HG03175 (cell line): ENCODE measurements at regions not wholly inside any gene's neighbourhood (a gene's known extent, or its start where the extent isn't known, plus 50 kb on each side); places are given as distances from the start of the nearest gene placed in this dataset.
"Not testable (repeated sequence)": the region's sequence is repeated elsewhere in the genome, so short reads cannot be mapped to it uniquely, and the experiment has no call there.

Experiments
- ATAC-seq: cut with Tn5 transposase; IDR thresholded peaks from one replicate; pipeline ENCODE4 v1.9.1; 2021; ENCODE audit warnings: mild to moderate bottlenecking, moderate library complexity; ENCODE audit not compliant: unreplicated experiment

DNA sequence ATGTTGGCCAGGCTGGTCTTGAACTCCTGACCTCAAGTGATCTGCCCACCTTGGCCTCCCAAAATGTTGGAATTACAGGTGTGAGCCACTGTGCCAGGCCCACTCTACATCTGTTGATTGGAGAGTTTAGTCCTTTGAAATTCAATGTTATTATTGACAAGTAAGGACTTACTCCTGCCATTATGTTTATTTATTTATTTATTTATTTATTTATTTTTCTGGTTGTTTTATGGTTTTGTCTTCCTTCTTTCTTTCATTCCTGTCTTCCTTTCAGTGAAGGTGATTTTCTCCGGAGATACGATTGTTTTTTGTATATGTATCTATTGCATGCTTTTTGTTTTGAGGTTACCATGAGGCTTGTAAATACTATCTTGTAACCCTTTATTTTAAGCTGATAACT is 602.6 kb downstream of the EPM2A start:
- no peak for ATAC-seq

DNA sequence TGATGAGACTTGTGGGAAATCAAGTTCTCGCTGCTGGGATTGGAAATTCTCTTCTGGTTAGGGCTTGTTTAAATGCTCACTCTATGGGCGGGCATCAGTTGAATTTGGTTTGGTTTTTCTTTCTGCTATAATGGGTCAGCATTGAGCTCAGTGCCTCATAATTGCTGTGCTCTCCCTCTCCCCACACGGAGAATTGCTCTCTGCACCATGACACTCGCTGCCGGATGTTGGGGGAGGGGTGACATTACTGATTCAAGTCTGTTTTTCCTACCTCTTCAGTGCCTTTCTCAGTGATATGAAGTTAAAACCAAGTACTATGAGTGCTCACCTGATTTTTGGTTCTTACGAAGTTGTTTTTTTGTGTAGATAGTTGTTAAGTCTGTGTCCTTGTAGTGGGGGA is 599.6 kb downstream of the EPM2A start:
- ATAC-seq = no peak

DNA sequence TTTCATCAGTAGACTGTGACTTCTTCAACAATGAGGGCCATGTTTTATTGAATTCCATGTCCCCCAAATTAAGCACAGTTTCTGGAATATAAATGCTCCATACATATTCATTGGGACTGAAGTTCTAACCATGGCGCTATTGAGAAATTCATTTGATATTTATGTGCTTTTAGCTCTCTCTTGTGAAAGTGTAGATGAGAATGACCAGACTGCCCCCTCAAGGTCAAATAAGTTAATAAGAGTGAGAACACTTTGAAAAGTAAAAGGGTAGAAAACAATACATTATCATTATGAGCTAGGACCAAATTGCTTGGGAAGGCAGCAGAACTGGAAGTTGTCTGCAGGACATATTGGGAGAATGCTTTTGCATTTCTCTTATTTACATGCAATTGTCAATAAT is 597.9 kb downstream of the EPM2A start:
- no peak for ATAC-seq

DNA sequence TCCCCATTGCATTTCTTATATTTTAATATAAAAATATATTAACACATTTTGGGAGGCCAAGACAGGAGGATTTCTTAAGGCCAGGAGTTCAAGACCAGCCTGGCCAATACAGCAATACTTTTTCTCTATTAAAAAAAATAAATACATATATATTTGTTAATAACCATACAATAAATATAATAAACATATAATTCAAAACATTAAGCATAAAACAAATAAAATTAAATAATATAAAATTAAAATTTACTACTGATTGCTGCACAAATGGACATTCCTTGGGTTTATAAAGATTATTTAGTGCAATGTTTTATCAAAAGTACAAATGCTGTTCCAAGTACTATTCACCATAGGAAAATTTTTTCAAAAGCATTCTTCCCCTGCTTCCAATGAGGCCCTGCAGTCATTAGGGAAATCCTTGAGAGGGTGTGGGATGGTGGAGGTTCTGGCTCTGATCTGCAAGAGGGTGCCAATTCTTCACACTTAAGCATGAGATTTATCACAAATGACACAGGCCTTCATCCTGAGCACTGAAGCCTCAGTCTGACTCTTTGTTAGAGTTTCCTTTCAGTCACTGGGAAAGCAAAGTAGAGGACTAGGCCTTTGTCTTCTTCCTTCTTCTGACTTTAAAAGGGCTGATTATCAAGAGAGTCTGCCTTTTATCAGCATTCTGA is 596.7 kb downstream of the EPM2A start:
- no peak for ATAC-seq

GRCh38 chr6:145139140-145139850 is 596.0 kb downstream of the EPM2A start:
- ATAC-seq = no peak

- ATAC-seq = no peak
Observed at GRCh38 chr6:145139895-145140294, 595.4 kb downstream of the EPM2A start.

DNA sequence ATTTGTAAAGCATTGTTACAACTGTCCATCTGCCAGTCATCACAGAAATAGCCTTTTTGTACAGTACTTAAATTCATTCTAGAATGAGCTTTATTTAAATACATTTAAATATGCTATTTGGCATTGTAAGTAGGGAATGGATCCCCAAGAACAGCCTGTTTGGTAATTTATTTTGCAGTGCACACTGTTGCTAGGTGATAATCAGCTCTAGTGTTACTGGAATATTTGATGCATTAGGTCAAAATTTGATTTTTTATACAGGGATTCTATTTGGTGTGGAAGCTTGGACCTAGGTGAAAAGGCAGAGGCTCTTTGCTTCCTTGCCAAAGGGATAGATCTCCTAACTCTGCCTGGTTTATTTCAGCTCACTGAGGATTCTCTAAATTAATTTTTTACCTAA is 593.7 kb downstream of the EPM2A start:
- ATAC-seq = no peak

GRCh38 chr6:145142958-145143357 is 592.4 kb downstream of the EPM2A start:
- ATAC-seq = no peak

DNA sequence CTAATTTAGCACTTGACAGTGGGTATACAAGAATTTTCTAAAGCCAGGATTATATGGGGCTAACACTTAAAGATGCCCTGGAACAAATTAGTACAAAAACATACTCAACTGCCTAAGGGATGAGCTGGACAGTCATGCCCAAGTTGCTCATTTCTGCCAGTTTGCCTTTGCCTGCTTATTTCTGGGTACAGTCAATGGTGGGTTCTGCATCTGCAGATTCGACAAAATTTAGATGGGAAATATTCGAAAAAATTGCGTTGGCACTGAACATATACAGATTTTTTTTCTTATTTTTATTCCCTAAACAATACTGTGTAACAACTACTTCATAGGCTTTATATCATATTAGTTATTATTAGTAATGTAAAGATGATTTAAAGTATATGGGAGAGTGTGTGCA is 591.9 kb downstream of the EPM2A start:
- no peak for ATAC-seq

GRCh38 chr6:145147559-145147958 is 587.8 kb downstream of the EPM2A start:
- no peak for ATAC-seq

DNA sequence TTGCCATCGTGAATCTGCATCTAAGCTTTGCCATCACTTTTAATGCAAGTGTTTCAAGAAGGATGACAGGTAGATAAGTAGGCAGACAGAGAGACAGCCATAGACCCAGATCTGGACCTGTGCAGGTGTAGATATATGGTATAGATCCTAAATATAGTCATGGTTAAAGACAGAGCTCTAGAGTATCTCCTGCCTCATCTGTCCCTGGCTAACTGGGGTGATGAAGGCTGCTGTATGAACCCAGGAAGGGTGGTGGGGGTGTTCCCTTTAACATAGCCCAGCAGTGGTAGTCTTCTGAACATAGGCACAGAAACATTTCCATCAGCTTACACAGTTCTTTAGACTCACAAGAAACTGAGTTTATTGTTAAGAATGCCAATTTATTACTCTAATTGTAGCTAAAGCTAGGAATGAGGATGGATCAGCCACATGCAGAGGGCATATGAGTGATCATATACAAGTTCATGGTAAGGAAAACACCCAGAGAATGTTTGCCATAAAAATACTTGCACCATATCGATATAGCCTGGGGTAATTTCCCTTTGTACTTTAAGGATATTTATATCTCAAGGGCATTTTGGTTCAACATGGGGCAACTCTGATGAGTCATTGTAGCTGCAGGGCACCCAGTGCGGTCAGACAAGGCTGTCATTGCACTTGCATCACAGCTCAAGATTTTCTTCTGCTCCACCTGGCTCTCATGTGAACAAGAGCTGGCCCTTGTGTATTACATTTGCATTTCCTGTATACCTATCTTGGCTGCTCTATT is 587.2 kb downstream of the EPM2A start:
- peak; percentile 65 for ATAC-seq

DNA sequence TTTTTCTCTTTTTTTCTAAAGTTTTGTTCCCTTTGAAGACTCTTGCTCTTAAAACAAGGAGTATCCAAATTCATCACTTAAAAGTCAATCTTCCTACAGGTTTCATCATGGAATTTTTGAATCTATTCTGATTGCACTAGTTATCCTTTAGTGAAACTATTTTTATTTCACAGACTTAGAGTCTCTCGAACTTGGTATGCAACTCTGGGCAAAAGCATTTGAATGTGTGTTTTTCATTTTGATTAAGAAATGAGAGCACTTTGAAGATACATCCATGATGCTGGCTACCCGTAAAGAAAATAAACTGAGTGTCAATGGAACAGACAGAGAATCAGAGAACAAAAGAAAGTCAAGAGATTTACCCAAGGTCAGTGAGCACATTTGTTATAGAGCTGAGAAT is 586.5 kb downstream of the EPM2A start:
- ATAC-seq = no peak

DNA sequence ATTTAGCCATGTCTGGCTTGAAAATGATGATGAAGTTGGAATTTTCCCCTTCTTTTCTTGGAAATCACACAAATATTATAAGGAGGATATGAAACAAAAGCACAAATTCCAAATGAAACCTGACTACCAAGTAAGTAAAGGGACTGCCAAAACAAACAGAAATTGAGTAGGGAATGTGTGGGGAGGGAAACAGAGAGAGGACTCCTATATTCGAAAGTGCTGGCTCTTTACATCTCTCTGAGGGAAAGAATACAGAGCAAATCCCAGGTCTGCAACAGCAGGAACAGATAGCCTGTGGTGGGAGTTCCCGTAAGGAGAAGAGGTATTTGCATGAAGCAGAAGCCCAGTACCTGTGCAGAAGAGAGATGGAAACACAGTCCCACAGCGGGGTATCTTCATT is 583.7 kb downstream of the EPM2A start:
- no peak for ATAC-seq

DNA sequence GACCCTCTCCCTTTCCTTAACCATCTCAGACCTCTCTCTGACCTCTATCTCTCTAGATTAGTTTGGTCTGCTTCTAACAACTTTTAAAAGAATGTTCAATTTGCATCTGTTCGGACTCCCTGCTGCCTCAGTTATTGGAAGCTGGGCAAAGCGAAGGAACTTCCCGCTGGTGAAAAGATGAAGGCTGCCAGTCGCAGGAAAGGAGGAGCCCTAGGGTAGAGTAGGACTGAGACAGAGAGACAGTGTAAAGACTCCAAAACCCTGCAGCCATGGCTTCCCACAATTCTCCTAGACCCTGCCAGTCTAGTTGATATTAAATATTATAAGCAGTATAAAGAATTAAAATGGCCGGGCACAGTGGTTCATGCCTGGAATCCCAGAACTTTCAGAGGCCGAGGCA is 581.8 kb downstream of the EPM2A start:
- no peak for ATAC-seq

GRCh38 chr6:145155411-145155810 is 579.9 kb downstream of the EPM2A start:
- no peak for ATAC-seq

DNA sequence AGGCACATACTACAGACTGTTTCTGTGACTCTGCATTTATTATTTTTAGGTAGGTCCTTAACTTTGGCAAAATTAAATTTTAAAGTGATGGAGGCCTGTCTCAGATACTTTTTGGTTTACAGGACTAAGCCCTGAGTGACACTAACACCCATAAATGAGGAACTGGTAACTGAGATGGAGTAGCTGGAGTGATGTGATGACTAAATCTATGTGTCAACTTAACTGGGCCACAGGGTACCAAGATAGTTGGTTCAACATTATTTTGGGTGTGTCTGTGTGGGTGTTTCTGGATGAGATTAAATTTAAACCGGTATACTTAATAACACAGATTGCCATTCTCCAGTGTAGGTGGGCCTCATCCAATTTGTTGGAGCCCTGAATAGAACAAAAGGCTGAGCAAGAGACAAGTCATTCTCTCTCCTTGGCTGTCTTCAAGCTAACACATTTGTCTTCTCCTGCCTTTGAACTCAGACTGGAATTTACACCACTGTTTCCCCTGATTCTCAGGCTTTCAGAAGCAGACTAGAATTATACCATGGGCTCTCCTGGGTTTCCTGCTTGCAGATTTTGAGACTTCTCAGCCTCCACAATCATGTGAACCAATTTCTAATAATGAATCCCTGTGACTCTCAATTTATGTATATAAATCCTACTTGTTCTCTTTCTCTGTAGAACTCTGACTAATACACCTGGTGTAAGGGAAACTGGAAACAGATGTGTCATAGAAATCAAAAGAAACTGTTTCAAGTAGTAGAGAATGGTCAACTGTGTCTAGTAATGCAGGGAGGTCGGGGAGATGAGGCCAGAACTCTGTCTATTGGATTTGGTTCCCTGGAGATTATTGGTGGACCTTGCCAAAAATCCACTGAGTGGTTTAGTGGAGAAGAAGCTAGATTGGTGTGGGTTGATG is 579.2 kb downstream of the EPM2A start:
- ATAC-seq = no peak

DNA sequence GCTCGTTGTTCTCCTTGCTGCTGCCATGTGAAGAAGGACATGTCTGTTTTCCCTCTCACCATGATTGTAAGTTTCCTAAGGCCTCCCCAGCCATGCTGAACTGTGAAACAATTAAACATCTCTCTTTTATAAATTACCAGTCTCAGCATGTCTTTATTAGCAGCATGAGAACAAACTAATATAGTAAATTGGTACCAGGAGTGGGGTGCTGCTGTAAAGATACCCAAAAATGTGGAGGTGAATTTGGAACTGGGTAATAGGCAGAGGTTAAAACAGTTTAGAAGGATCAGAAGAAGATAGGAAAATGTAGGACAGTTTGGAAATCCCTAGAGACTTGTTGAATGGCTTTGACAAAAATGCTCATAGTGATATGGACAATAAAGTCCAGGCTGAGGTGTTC is 576.7 kb downstream of the EPM2A start:
- not testable (repeated sequence) for ATAC-seq

GRCh38 chr6:145159921-145160320 is 575.4 kb downstream of the EPM2A start:
- ATAC-seq = no peak

GRCh38 chr6:145161501-145161900 is 573.8 kb downstream of the EPM2A start:
- no peak for ATAC-seq

DNA sequence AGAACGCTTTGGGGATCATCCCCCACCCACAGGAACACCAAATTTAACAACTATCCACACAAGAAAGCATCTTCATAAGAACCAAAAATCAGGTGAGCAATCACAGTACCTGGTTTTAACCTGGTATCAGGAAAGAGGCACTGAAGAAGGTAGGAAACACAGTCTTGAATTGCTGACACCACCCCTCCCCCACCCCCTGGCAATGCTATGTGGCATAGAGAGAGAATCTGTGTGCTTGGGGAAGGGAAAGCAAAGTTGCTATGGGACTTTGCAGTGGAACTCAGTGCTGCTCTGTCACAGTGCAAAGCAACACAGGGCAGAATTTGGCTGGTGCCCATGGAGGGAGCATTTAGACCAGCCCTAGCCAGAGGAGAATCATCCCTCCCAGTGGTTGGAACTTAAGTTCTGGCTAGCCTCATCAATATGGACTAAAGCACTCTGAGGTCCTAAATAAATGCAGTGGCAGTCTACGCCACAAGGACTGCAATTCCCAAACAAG is 565.5 kb downstream of the EPM2A start:
- ATAC-seq = no peak

- ATAC-seq = no peak
Observed at GRCh38 chr6:145175470-145175869, 559.9 kb downstream of the EPM2A start.
